AG10803 (cell line): ENCODE measurements at regions not wholly inside any gene's neighbourhood (a gene's known extent, or its start where the extent isn't known, plus 50 kb on each side); places are given as distances from the start of the nearest gene placed in this dataset.
A peak's percentile ranks its signal among the peaks of the same experiment; 100 is the strongest.
"Not testable (repeated sequence)": the region's sequence is repeated elsewhere in the genome, so short reads cannot be mapped to it uniquely, and the experiment has no call there.

Experiments
- DNase-seq: peaks from one replicate; pipeline ENCODE4 v3.0.0; 2010; ENCODE audit warnings: low read depth
- H3K4me3 ChIP-seq: 2 replicates; pipeline ENCODE4 v1.5.1; 2011; ENCODE audit warnings: mild to moderate bottlenecking, low read length, control low read depth
- CTCF ChIP-seq: conservative IDR thresholded peaks from 2 replicates; pipeline ENCODE4 v1.5.1; 2011; ENCODE audit warnings: mild to moderate bottlenecking, low read length, control low read depth, inconsistent platforms

- no peak overlapping the region for H3K4me3 ChIP-seq
- TF ChIP-seq CTCF: no peak
- DNase-seq: no peak
Measured at GRCh38 chrX:38954520-38954919, 153.3 kb downstream of the MID1IP1 start.

- no peak for TF ChIP-seq CTCF
- DNase-seq: no peak
- H3K4me3 ChIP-seq: no peak overlapping the region
Measured at GRCh38 chrX:38959736-38960135, 158.5 kb downstream of the MID1IP1 start.

GRCh38 chrX:38960137-38960536 is 158.9 kb downstream of the MID1IP1 start:
- no peak for TF ChIP-seq CTCF
- DNase-seq: peak; percentile 42
- H3K4me3 ChIP-seq: no peak overlapping the region

GRCh38 chrX:38961936-38962335 is 160.7 kb downstream of the MID1IP1 start:
- no peak overlapping the region for H3K4me3 ChIP-seq
- no peak for TF ChIP-seq CTCF

GRCh38 chrX:38963244-38963643 is 162.0 kb downstream of the MID1IP1 start:
- not testable (repeated sequence) for H3K4me3 ChIP-seq, DNase-seq

More at GRCh38 chrX:38961936-38962335, 160.7 kb downstream of the MID1IP1 start:
- no peak for DNase-seq

GRCh38 chrX:38965888-38966287 is 164.6 kb downstream of the MID1IP1 start:
- no peak for TF ChIP-seq CTCF
- no peak for DNase-seq
- H3K4me3 ChIP-seq: no peak overlapping the region

- no peak for TF ChIP-seq CTCF
- H3K4me3 ChIP-seq: no peak overlapping the region
Measured at GRCh38 chrX:38968344-38969216, 167.3 kb downstream of the MID1IP1 start.

GRCh38 chrX:38970074-38970473 is 168.8 kb downstream of the MID1IP1 start:
- no peak for TF ChIP-seq CTCF
- H3K4me3 ChIP-seq: no peak overlapping the region
- no peak for DNase-seq

More at GRCh38 chrX:38968344-38969216, 167.3 kb downstream of the MID1IP1 start:
- DNase-seq: peak; percentile 20
